NOMO-1 (cell line): ENCODE measurements at regions not wholly inside any gene's neighbourhood (a gene's known extent, or its start where the extent isn't known, plus 50 kb on each side); places are given as distances from the start of the nearest gene placed in this dataset.

ENCODE experiments used
- DNase-seq, 2 experiments: peaks; one replicate each; lab custom pipeline; 2025; ENCODE audit not compliant: unreplicated experiment in 2 of 2; lab: John Stamatoyannopoulos, UW

GRCh38 chrX:122835886-122836285 is 348.2 kb upstream of the GRIA3 start:
- DNase-seq = no peak

GRCh38 chrX:122850326-122850725 is 333.8 kb upstream of the GRIA3 start:
- DNase-seq = no peak

GRCh38 chrX:122856205-122856604 is 327.9 kb upstream of the GRIA3 start:
- DNase-seq = no peak

DNA sequence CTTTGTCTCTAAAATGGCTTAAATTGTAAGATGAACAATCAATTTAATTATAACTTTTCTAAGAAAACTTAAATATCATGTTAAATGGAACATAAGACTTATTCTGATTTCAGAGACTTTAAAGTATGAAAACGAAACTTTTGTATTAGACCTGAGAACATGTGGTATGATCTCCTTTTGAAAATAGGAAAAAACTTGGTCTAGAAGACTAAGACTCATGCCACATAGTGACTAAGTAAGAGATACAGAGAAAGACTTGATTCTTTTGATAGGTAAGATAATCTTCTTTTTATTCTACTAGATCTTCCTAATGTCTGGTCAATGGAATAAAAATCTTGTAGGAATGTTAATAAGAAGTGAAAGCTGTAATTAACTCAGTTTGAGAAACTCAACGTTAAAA is 326.3 kb upstream of the GRIA3 start:
- DNase-seq = no peak

DNA sequence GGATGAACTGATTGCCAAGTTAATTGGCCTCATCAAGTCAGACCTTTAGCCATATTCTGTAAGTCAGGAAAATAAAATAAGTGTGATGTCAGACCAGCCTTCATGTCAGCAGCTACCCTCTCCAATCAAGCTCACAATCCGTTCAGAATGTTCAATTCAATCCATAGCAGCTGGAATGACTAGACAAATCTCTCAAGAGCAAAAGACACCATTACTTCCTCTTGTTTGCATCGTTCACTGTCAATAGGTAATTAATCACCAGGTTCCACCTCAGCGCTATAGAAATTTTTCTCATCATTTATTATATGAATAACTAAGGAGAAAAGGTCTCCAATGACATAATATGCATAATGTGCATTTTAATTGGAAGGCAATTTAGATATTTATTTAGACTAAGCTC is 321.0 kb upstream of the GRIA3 start:
- DNase-seq = no peak

DNA sequence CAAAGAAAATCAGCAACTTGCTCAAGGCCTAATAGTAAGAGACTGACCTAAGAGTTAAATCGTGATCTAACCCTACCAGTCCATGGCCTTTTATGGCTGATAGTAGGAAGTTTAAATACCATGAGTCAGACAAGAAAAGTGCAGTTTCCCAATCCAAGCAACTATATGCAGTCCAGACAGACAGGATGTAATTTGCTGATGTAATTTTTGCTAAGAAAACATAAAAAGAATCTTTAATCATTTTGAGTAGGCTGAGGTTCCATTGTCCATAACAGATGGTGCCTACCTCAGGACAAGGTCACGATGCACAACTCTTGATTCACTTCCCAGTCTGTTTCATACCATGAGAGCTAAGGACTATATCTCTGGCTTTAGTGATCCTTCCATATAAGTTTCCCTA is 317.5 kb upstream of the GRIA3 start:
- DNase-seq = peak; percentile 59 to 83

GRCh38 chrX:122868631-122869030 is 315.4 kb upstream of the GRIA3 start:
- DNase-seq = no peak

DNA sequence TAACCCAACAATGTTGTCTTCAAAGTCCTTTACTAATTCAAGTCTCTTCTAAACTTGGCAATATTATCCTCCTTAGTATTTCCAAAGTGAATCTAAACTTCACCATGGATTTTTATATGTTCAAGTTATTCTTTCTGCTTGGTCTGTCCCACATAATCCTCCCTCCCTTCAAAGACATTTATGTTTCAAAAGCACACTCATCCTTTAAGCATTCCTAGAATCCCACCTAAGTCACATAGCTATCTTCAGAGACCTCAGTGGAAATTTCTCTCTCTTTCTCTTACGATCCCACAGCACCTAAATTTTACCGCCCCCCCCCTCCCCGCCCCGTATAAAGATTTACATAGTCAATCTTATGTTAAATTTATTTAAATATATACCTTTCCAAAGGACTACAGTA is 314.9 kb upstream of the GRIA3 start:
- no peak for DNase-seq

DNA sequence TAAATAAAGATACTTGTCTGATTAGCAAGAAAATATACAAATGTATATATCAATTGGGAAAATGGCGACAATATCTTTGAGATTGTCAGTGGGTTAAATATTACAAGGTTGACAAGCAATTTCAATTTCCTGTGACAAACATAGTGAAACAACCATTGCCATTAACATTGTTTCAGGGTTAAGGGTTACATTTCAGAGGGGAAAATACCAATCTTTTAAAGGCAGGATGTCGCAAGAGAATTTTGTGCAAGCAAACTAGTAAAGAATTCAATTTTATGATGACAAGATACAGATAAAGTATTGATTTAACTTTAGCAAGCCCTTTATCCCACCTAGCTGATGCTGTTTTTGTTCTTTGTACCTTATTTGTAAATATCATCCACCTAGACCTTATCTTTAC is 305.8 kb upstream of the GRIA3 start:
- DNase-seq = no peak

GRCh38 chrX:122880952-122881351 is 303.1 kb upstream of the GRIA3 start:
- DNase-seq = no peak

DNA sequence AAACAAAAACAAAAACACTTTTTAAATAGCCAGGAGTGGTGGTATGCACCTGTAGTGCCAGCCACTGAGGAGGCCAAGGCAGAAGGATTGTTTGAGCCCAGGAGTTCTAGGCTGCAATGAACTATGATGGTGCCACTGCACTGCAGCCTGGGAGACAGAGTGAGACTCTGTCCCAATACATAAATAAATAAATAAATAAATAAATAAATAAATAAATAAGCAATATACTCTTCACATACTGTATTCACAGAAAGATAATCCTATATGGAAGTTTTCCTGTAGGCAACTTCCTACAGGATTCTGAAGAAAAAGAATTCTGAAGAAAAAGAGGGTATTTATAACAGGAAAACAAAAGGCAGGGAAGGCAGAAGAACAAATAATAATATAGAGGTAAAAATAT is 293.3 kb upstream of the GRIA3 start:
- DNase-seq = no peak

- no peak for DNase-seq
Measured at GRCh38 chrX:122906726-122907125, 277.4 kb upstream of the GRIA3 start.

DNA sequence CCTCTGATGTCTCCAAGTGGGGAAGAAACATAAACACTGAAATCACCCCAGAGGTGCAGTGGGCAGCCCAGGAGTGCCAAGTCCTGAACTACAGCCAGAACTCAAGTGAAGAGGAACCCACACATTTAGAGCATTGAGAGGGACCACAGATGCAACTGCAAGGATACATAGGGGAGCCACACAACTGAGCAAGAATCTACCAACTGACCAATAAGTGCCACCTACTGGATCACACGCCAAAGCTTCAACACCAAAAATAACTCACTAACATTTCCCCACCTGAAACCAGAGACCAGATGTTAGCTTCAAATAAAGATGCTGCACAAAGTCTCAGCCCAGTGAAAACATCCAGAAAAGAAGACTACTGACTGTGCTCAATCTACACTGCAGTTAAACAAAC is 276.7 kb upstream of the GRIA3 start:
- no peak for DNase-seq

GRCh38 chrX:122910697-122911096 is 273.4 kb upstream of the GRIA3 start:
- DNase-seq = no peak

DNA sequence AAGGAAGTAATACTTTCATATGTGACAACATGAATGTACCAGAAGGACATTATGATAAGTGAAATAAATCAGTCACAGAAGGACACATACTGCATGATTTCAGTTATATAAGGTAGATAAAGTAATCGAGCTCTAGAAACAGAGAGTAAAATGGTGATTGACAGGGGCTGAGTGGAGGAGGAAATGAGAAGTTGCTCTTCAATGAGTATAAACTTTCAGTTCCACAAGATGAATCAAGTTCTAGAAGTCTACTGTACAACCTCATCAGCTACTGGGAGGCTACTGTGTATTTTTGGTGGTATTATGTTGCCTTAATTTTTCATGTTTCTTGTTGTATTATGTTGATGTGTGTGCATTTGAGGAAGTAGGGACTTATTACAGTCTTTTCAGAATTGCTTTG is 270.9 kb upstream of the GRIA3 start:
- DNase-seq = no peak

DNA sequence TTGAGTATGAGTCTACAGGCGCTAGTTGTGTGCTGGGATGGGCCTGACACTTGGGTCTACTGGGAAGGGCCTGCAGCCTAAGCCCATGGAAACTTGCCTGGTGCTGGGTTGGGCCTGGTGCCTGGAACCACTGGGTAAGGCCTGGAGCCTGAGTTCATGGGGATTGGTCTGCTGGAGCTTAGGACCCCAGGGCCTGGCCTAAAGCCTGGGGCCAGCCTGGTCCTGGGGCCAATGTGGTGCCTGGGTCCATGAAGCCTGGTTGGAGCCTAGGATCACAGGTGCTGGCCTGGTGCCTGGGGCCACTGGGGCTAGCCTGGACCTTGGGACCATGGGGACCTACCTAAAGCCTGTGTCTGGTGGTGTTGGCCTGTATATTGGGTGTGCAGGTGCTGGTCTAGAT is 270.3 kb upstream of the GRIA3 start:
- no peak for DNase-seq

DNA sequence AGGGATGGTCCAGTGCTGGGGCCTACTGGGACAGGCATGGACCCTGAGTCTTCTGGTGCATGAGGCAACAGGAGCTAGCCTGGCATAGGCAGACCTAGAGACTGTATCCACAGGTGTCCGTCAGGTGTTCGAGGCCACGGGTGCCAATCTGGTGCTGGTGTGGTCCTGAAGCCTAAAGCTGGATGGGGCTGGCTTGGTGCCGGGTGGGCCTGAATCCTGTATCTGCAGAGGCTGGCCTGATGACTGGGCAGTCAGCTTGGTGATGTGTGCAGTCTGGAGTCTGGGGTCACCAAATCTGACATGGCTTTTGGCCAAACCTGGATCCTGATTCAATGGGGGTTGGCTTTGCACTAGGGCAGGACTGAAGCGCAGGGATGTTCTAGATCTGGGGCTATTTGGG is 269.8 kb upstream of the GRIA3 start:
- no peak for DNase-seq

DNA sequence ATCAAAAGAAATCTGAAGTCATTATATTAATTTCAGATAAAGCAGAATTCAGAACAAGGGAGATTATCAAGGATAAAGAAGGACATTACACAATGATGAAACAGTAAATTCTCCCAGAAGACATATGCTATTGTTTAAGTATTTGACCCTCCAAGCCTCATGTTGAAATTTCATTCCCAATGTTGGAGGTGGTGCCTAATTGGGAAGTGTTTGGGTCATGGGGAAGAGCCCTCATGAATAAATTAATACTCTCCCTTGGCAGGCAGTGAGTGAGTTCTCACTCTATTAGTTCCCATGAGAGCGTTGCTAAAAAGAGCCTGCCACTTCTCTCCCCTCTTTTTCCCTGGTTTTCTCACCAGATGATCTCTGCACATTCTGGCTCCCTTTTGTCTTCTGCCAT is 249.9 kb upstream of the GRIA3 start:
- DNase-seq = no peak

GRCh38 chrX:122940199-122940598 is 243.9 kb upstream of the GRIA3 start:
- DNase-seq = no peak

DNA sequence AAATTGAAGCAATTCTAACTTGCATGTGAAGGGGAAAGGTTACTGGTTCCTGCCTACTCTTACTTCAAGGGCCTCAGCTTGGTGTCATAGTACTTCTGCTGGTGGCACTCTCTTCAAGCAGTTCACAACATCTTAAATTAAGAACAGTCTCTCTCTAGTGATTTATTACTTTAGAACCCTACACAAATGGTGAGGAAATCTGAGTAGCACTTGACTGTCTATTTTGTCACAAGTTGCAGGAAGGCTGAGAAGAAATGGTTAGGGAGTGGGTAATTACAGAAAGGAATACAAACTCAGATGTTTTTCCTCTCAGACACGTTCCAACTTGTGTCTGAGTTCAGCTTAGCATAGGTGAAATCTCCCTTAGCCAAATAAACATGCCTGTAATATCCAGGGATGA is 242.3 kb upstream of the GRIA3 start:
- no peak for DNase-seq

- DNase-seq = no peak
Measured at GRCh38 chrX:122943918-122944317, 240.2 kb upstream of the GRIA3 start.

- DNase-seq = no peak
Measured at GRCh38 chrX:122945328-122945727, 238.8 kb upstream of the GRIA3 start.

- no peak for DNase-seq
Measured at GRCh38 chrX:122972604-122973003, 211.5 kb upstream of the GRIA3 start.

DNA sequence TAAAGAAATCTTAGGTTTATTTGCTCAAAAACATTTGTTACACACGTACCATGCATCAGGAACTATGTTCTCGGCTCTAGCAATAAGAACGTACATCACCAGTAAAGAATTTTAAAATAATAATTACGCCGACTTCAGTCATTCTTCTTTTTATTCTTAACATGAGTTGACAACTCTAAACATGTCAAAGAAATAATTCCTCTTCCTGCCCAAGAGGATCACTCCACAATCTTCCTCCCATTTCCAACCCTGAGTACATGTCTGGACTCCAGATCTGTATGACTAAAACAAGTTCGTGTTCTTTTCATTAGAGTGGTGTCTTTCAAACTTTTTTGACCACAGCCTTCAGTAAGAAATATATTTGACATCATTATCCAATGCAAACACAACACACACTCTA is 201.6 kb upstream of the GRIA3 start:
- no peak for DNase-seq
